ENCODE measurements at regions not wholly inside any gene's neighbourhood (a gene's known extent, or its start where the extent isn't known, plus 50 kb on each side); places are given as distances from the start of the nearest gene placed in this dataset.

DNA sequence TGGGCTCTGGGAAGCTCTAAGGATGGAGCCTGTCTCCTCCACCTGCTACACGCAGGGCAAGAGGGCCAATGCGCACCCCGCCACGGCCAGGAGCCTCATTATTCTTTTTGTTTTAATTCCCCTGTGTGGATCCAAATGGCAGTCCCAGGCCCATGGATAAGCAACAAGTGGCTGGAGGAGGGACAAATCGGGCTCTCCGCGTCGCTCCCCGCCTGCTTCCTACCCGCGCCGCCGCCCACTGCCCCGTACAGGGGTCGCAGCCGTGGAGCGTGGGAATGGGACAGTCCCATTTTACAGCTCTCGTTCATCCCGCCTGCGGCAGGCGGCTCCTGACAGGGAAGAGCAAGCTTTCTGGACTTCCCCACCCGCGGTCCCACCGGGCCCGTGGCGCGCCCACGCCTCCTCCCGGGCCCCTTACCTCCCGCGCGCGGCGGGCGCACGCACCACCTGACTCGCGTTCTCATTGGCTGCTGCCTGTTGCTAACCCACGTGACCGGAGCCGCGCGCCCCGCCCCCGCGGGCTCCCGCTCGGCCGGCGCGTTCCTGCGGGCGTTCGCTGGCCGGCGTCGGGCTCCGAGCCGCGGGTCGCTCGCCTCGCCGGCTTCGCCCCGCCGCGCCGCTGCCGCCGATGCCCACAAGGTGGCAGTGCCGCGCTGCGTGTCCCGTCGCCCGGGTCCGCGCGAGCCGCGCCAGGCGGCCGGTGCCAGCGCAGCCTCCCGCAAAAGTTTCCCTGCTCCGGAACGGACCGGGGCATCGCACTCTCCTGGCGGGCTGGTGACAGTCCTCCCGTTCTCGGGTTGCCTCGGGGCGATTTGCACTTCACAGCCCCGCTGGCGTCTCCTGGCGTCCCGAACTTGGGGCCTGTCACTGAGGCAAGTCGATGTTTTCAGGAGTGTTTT lies 93.3 kb downstream of the CD83 start (continued):
- TF ChIP-seq, protein P1, sequence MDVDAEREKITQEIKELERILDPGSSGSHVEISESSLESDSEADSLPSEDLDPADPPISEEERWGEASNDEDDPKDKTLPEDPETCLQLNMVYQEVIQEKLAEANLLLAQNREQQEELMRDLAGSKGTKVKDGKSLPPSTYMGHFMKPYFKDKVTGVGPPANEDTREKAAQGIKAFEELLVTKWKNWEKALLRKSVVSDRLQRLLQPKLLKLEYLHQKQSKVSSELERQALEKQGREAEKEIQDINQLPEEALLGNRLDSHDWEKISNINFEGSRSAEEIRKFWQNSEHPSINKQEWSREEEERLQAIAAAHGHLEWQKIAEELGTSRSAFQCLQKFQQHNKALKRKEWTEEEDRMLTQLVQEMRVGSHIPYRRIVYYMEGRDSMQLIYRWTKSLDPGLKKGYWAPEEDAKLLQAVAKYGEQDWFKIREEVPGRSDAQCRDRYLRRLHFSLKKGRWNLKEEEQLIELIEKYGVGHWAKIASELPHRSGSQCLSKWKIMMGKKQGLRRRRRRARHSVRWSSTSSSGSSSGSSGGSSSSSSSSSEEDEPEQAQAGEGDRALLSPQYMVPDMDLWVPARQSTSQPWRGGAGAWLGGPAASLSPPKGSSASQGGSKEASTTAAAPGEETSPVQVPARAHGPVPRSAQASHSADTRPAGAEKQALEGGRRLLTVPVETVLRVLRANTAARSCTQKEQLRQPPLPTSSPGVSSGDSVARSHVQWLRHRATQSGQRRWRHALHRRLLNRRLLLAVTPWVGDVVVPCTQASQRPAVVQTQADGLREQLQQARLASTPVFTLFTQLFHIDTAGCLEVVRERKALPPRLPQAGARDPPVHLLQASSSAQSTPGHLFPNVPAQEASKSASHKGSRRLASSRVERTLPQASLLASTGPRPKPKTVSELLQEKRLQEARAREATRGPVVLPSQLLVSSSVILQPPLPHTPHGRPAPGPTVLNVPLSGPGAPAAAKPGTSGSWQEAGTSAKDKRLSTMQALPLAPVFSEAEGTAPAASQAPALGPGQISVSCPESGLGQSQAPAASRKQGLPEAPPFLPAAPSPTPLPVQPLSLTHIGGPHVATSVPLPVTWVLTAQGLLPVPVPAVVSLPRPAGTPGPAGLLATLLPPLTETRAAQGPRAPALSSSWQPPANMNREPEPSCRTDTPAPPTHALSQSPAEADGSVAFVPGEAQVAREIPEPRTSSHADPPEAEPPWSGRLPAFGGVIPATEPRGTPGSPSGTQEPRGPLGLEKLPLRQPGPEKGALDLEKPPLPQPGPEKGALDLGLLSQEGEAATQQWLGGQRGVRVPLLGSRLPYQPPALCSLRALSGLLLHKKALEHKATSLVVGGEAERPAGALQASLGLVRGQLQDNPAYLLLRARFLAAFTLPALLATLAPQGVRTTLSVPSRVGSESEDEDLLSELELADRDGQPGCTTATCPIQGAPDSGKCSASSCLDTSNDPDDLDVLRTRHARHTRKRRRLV (CRISPR knock-in tag; IDR thresholded peaks at IDR 0.05), result no peak
- TF ChIP-seq, protein P2, sequence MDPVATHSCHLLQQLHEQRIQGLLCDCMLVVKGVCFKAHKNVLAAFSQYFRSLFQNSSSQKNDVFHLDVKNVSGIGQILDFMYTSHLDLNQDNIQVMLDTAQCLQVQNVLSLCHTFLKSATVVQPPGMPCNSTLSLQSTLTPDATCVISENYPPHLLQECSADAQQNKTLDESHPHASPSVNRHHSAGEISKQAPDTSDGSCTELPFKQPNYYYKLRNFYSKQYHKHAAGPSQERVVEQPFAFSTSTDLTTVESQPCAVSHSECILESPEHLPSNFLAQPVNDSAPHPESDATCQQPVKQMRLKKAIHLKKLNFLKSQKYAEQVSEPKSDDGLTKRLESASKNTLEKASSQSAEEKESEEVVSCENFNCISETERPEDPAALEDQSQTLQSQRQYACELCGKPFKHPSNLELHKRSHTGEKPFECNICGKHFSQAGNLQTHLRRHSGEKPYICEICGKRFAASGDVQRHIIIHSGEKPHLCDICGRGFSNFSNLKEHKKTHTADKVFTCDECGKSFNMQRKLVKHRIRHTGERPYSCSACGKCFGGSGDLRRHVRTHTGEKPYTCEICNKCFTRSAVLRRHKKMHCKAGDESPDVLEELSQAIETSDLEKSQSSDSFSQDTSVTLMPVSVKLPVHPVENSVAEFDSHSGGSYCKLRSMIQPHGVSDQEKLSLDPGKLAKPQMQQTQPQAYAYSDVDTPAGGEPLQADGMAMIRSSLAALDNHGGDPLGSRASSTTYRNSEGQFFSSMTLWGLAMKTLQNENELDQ (CRISPR knock-in tag; IDR thresholded peaks at IDR 0.05; ENCODE audit: borderline replicate concordance), result no peak
- no peak for TF ChIP-seq ZNF549 (CRISPR knock-in tag; IDR thresholded peaks at IDR 0.05)
- peak; percentile 67; the same call in 1 of the 2 replicates for TF ChIP-seq ZNF773 (CRISPR knock-in tag; IDR thresholded peaks at IDR 0.05; ENCODE audit: borderline replicate concordance)
- TF ChIP-seq ZSCAN31 (CRISPR knock-in tag; IDR thresholded peaks at IDR 0.05; ENCODE audit: low read depth), result peak; percentile 87
- TF ChIP-seq MLLT10 (CRISPR knock-in tag; IDR thresholded peaks at IDR 0.05), result no peak
- no peak for TF ChIP-seq HDAC6 (IDR thresholded peaks at IDR 0.05; ENCODE audit: low read depth, low read length)
- 0 out of 2 replicates have a peak, but pooled peaks have one; percentile 7 for TF ChIP-seq FOXA3 (CRISPR knock-in tag; IDR thresholded peaks at IDR 0.05)
- peak; percentile 58; the same call in 1 of the 2 replicates for TF ChIP-seq ZNF543 (CRISPR knock-in tag; IDR thresholded peaks at IDR 0.05)
- 0 out of 2 replicates have a peak, but pooled peaks have one; percentile 21 for TF ChIP-seq ZNF737 (CRISPR knock-in tag; IDR thresholded peaks at IDR 0.05; ENCODE audit: borderline replicate concordance)
- TF ChIP-seq ZNF235 (CRISPR knock-in tag; IDR thresholded peaks at IDR 0.05; ENCODE audit: borderline replicate concordance), result peak; percentile 94
- TF ChIP-seq PHF5A (CRISPR knock-in tag; IDR thresholded peaks at IDR 0.05; ENCODE audit: low read depth, unreplicated experiment), result peak; percentile 23
- TF ChIP-seq RBFOX2 (IDR thresholded peaks at IDR 0.05; ENCODE audit: low read depth, low read length), result peak; percentile 74
- TF ChIP-seq, protein P3, sequence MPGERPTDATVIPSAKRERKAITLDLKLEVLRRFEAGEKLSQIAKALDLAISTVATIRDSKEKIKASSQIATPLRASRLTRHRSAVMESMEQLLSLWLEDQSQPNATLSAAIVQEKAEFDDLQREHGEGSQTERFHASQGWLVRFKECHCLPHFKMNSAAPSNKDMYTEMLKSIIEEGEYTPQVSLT (CRISPR knock-in tag; IDR thresholded peaks at IDR 0.05; ENCODE audit: borderline replicate concordance, low read depth), result peak; percentile 29
- TF ChIP-seq ZNF30 (CRISPR knock-in tag; IDR thresholded peaks at IDR 0.05), result no peak
- no peak for TF ChIP-seq DNMT1 (CRISPR knock-in tag; IDR thresholded peaks at IDR 0.05)
- no peak for TF ChIP-seq ZNF253 (CRISPR knock-in tag; IDR thresholded peaks at IDR 0.05; ENCODE audit: borderline replicate concordance)
- no peak for TF ChIP-seq ZFP36 (IDR thresholded peaks at IDR 0.05; ENCODE audit: borderline replicate concordance, low read depth, low read length, partially characterized antibody)
- TF ChIP-seq SP140L (CRISPR knock-in tag; IDR thresholded peaks at IDR 0.05; ENCODE audit: borderline replicate concordance), result no peak
- TF ChIP-seq ZFP36L2 (CRISPR knock-in tag; IDR thresholded peaks at IDR 0.05), result no peak
- TF ChIP-seq ZNF143 (CRISPR knock-in tag; IDR thresholded peaks at IDR 0.05), result no peak
- no peak for TF ChIP-seq TOE1 (CRISPR knock-in tag; IDR thresholded peaks at IDR 0.05)
- no peak for TF ChIP-seq NCOA1 (CRISPR knock-in tag; IDR thresholded peaks at IDR 0.05)

Data from HepG2 (cell line).